Naive thymus-derived CD8-positive, alpha-beta T cell (primary cell): ENCODE measurements at regions not wholly inside any gene's neighbourhood (a gene's known extent, or its start where the extent isn't known, plus 50 kb on each side); places are given as distances from the start of the nearest gene placed in this dataset.

Source experiments
- ATAC-seq, 2 donors: fragments of 150-1000 bp; cut with Tn5 transposase in 1 of 2; sonication (Bioruptor Pico), chemical (Tn5 transposase) in 1 of 2; 1 replicate in 1 of 2; 2 replicates in 1 of 2; pipeline ENCODE4 v1.10.0; 2021; ENCODE audit warnings: mild to moderate bottlenecking in 2 of 2, moderate library complexity in 2 of 2
- POLR2A ChIA-PET: fragments of 350-600 bp; sonication (Branson Sonifier 250); formaldehyde crosslinking; loops from one replicate; lab custom pipeline; 2021; ENCODE audit warnings: antibody characterized with exemption; lab: Charles Lee
- DNase-seq, 10 donors: peaks; one replicate each; pipeline versions ENCODE4 v3.0.0 to v3.0.0-alpha.2; 2020 to 2022
- H3K27ac Mint-ChIP-seq, 10 donors: one replicate each; pipeline ENCODE4 v1.8.0; 2020 to 2022; ENCODE audit warnings: mild to moderate bottlenecking in 10 of 10, mixed read lengths in 10 of 10, moderate library complexity in 4 of 10, inconsistent platforms in 1 of 10
- H3K27me3 Mint-ChIP-seq, 5 donors: one replicate each; pipeline ENCODE4 v1.8.0; 2021 to 2022; ENCODE audit warnings: mixed read lengths in 5 of 5
- H3K36me3 Mint-ChIP-seq, 3 donors: one replicate each; pipeline ENCODE4 v1.8.0; 2020 to 2022; ENCODE audit warnings: mixed read lengths in 3 of 3, mild to moderate bottlenecking in 2 of 3, inconsistent platforms in 1 of 3
- H3K4me1 Mint-ChIP-seq, 4 donors: one replicate each; pipeline ENCODE4 v1.8.0; 2021 to 2022; ENCODE audit warnings: mixed read lengths in 4 of 4
- H3K4me3 Mint-ChIP-seq, 10 donors: one replicate each; pipeline ENCODE4 v1.8.0; 2020 to 2022; ENCODE audit warnings: mild to moderate bottlenecking in 10 of 10, mixed read lengths in 10 of 10, moderate library complexity in 6 of 10, inconsistent platforms in 1 of 10
- H3K9me3 Mint-ChIP-seq, 9 donors: one replicate each; pipeline ENCODE4 v1.8.0; 2020 to 2022; ENCODE audit warnings: mixed read lengths in 9 of 9, mild to moderate bottlenecking in 3 of 9, inconsistent platforms in 1 of 9, moderate library complexity in 1 of 9

GRCh38 chr13:78820541-78820940, 161.6 kb upstream of the OBI1 start:
- Mint-ChIP-seq H3K27ac (no peak overlapping the region), H3K4me1 (no peaks in the 10 kb centered on the region), H3K27me3 (peaks cover 2 to 9% (median 4%) of the 10 kb centered on the region in 5 donors), H3K4me3 (no peak overlapping the region), H3K9me3 (no peaks in the 10 kb centered on the region), H3K36me3 (no peaks in the 10 kb centered on the region)
- DNase-seq (no peak), ATAC-seq (no peak)
- POLR2A ChIA-PET: no interaction called here

DNA sequence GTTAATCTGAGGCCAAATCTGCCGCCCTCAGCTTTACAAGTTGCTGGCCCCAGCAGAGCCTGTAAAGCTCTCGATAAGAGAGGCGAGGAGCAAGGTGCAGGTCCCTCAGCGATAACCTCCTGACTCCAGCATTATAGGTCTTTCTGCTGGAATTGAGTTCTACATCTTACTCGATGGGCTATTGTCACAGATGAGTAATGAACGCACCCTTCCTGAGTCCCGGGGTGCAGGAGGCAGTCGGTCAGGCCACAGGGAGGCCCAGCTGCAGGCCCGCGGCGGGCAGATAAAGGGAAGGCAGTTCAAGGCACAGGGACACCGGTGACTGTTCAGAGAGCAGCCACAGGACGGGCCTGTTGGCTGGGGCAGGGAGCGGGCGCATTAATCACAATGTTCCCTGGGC, 157.6 kb upstream of the OBI1 start:
- H3K4me1 Mint-ChIP-seq: no peaks in the 10 kb centered on the region
- no peak overlapping the region for H3K4me3 Mint-ChIP-seq
- ATAC-seq (no peak), DNase-seq (no peak)
- H3K36me3 Mint-ChIP-seq: no peaks in the 10 kb centered on the region
- H3K27me3 Mint-ChIP-seq: peaks cover 3 to 16% (median 10%) of the 10 kb centered on the region in 5 donors
- POLR2A ChIA-PET: no interaction called here
- H3K27ac Mint-ChIP-seq: peak overlapping the region in 1 of 10 donors; percentile 73
- no peaks in the 10 kb centered on the region for H3K9me3 Mint-ChIP-seq

DNA sequence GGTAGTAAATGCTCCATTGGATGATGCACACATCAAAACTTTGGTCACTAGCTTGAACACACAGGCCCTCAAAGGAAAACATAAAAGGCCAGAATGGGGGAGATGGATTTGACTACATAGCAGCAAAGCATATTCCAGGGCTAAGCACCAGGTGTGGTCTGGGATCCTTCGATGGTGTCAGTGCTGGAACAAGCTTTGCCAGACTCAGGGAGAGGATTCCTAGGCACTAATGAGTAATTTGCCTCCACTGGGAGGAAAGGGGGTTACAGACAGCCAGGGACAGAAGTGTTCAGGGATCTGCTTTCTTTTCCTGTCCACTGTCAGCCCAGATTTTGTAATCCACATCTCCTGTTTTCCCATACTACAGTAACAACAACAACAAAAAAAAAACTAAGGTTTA, 157.2 kb upstream of the OBI1 start:
- no peak overlapping the region for H3K4me3 Mint-ChIP-seq
- POLR2A ChIA-PET: no interaction called here
- H3K36me3 Mint-ChIP-seq: no peaks in the 10 kb centered on the region
- no peak overlapping the region for H3K27ac Mint-ChIP-seq
- peaks cover 5 to 19% (median 12%) of the 10 kb centered on the region in 5 donors for H3K27me3 Mint-ChIP-seq
- ATAC-seq (no peak), DNase-seq (no peak)
- no peaks in the 10 kb centered on the region for H3K4me1 Mint-ChIP-seq
- no peaks in the 10 kb centered on the region for H3K9me3 Mint-ChIP-seq

GRCh38 chr13:78806457-78806856, 147.5 kb upstream of the OBI1 start:
- ATAC-seq: no peak
- H3K4me3 Mint-ChIP-seq: no peak overlapping the region
- POLR2A ChIA-PET: no interaction called here
- no peak for DNase-seq
- peaks cover 0 to 7% (median 0%) of the 10 kb centered on the region in 9 donors for H3K9me3 Mint-ChIP-seq
- peaks cover 0 to 4% (median 0%) of the 10 kb centered on the region in 3 donors for H3K36me3 Mint-ChIP-seq
- H3K4me1 Mint-ChIP-seq: no peaks in the 10 kb centered on the region
- H3K27me3 Mint-ChIP-seq: peaks cover 6 to 28% (median 13%) of the 10 kb centered on the region in 5 donors
- H3K27ac Mint-ChIP-seq: no peak overlapping the region

- peaks cover 0 to 7% (median 0%) of the 10 kb centered on the region in 9 donors for H3K9me3 Mint-ChIP-seq
- H3K27ac Mint-ChIP-seq: no peak overlapping the region
- DNase-seq: no peak
- ATAC-seq: no peak
- H3K36me3 Mint-ChIP-seq: peaks cover 0 to 4% (median 0%) of the 10 kb centered on the region in 3 donors
- H3K4me1 Mint-ChIP-seq: no peaks in the 10 kb centered on the region
- H3K27me3 Mint-ChIP-seq: peaks cover 4 to 23% (median 12%) of the 10 kb centered on the region in 5 donors
- POLR2A ChIA-PET: no interaction called here
- no peak overlapping the region for H3K4me3 Mint-ChIP-seq
These were observed 144.0 kb upstream of the OBI1 start for GRCh38 chr13:78802912-78803311.

DNA sequence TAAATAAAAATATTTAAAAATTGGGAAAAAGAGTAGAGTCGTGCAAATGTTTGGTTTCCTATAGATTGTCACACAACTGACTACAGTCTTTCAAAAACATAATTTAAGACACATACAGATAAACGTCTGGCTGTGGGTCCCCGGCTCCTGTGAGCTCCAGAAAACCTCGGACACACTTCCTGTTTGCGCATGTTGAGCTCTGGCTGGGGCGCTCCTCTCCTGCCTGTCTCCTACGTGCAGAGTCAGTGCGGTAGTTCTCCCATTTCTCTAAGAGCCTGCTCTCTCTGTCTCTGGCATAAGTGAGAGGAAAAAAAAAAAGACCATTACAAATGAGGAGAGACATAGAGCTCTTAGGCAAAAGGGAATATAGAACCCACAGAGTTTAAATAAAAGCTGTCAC, 128.2 kb upstream of the OBI1 start:
- Mint-ChIP-seq H3K36me3 (no peaks in the 10 kb centered on the region), H3K27me3 (peaks cover 4 to 11% (median 6%) of the 10 kb centered on the region in 5 donors), H3K27ac (no peak overlapping the region), H3K9me3 (no peaks in the 10 kb centered on the region), H3K4me1 (peaks cover 0 to 1% (median 0%) of the 10 kb centered on the region in 4 donors), H3K4me3 (no peak overlapping the region)
- DNase-seq: no peak
- no peak for ATAC-seq
- POLR2A ChIA-PET: no interaction called here

DNA sequence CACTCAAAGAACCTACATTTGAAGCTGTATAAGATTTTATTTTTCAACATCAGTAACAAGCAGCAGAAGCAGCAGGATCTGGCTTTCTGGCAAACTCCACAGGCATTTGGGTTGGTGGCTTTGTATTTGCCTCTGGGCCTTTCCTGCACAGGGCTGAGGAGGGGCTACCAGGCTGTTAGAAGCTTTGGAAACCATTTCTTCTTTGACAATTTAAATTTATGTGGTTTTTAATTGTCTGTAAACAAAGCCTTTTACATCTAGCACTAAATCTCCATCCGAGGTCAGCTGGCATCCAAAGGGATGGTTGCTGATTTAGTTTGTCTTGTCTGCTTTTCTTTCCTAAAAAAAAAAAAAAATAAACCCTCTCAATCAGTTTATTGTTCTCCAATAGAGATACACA, 127.5 kb upstream of the OBI1 start:
- POLR2A ChIA-PET: no interaction called here
- no peaks in the 10 kb centered on the region for H3K9me3 Mint-ChIP-seq
- no peak overlapping the region for H3K27ac Mint-ChIP-seq
- H3K4me1 Mint-ChIP-seq: peaks cover 0 to 1% (median 0%) of the 10 kb centered on the region in 4 donors
- H3K27me3 Mint-ChIP-seq: peaks cover 4 to 11% (median 8%) of the 10 kb centered on the region in 5 donors
- no peak overlapping the region for H3K4me3 Mint-ChIP-seq
- ATAC-seq (no peak), DNase-seq (no peak)
- no peaks in the 10 kb centered on the region for H3K36me3 Mint-ChIP-seq

- H3K4me3 Mint-ChIP-seq: no peak overlapping the region
- no peak overlapping the region for H3K27ac Mint-ChIP-seq
- POLR2A ChIA-PET: no interaction called here
- ATAC-seq (no peak), DNase-seq (no peak)
- H3K9me3 Mint-ChIP-seq: no peaks in the 10 kb centered on the region
- peaks cover 0 to 1% (median 0%) of the 10 kb centered on the region in 4 donors for H3K4me1 Mint-ChIP-seq
- H3K27me3 Mint-ChIP-seq: peaks cover 8 to 17% (median 10%) of the 10 kb centered on the region in 5 donors
- no peaks in the 10 kb centered on the region for H3K36me3 Mint-ChIP-seq
These were observed 126.8 kb upstream of the OBI1 start for GRCh38 chr13:78785764-78786163.

GRCh38 chr13:78784014-78784750, 125.2 kb upstream of the OBI1 start:
- ATAC-seq (no peak), DNase-seq (no peak)
- H3K4me1 Mint-ChIP-seq: peaks cover 0 to 1% (median 0%) of the 10 kb centered on the region in 4 donors
- H3K36me3 Mint-ChIP-seq: no peaks in the 10 kb centered on the region
- H3K27me3 Mint-ChIP-seq: peaks cover 8 to 27% (median 17%) of the 10 kb centered on the region in 5 donors
- no peaks in the 10 kb centered on the region for H3K9me3 Mint-ChIP-seq
- no peak overlapping the region for H3K27ac Mint-ChIP-seq
- H3K4me3 Mint-ChIP-seq: no peak overlapping the region
- POLR2A ChIA-PET: no interaction called here

DNA sequence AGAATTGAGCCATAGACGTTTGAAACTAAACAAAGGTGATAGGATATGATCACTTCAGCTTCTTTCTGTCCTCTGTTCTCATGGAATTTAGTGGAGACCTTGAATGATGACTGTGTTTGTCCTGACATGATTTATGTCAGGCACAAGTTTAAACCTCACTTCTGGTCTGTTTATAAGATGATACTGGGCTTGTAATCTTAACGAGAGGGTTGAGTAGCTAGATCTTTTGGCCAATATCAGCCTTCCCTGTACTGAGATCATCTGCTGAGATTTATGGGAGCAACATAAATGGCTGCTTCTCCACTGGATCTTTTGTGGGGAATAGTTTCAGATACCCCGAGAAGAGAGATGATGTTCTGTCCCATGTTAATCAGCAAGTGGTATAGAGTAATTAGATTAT, 121.8 kb upstream of the OBI1 start:
- Mint-ChIP-seq H3K27me3 (peaks cover 2 to 36% (median 13%) of the 10 kb centered on the region in 5 donors), H3K4me3 (no peak overlapping the region), H3K4me1 (no peaks in the 10 kb centered on the region), H3K27ac (no peak overlapping the region), H3K9me3 (no peaks in the 10 kb centered on the region), H3K36me3 (no peaks in the 10 kb centered on the region)
- DNase-seq: no peak
- ATAC-seq: no peak
- POLR2A ChIA-PET: no interaction called here

GRCh38 chr13:78779608-78780007, 120.7 kb upstream of the OBI1 start:
- Mint-ChIP-seq H3K27ac (no peak overlapping the region), H3K27me3 (peaks cover 2 to 36% (median 13%) of the 10 kb centered on the region in 5 donors), H3K4me1 (no peaks in the 10 kb centered on the region), H3K36me3 (no peaks in the 10 kb centered on the region), H3K4me3 (no peak overlapping the region), H3K9me3 (no peaks in the 10 kb centered on the region)
- ATAC-seq (no peak), DNase-seq (no peak)
- POLR2A ChIA-PET: no interaction called here

GRCh38 chr13:78777976-78778375, 119.0 kb upstream of the OBI1 start:
- no peak overlapping the region for H3K4me3 Mint-ChIP-seq
- H3K36me3 Mint-ChIP-seq: no peaks in the 10 kb centered on the region
- ATAC-seq: no peak
- no peaks in the 10 kb centered on the region for H3K4me1 Mint-ChIP-seq
- POLR2A ChIA-PET: no interaction called here
- DNase-seq: no peak
- peaks cover 2 to 36% (median 12%) of the 10 kb centered on the region in 5 donors for H3K27me3 Mint-ChIP-seq
- no peak overlapping the region for H3K27ac Mint-ChIP-seq
- no peaks in the 10 kb centered on the region for H3K9me3 Mint-ChIP-seq

DNA sequence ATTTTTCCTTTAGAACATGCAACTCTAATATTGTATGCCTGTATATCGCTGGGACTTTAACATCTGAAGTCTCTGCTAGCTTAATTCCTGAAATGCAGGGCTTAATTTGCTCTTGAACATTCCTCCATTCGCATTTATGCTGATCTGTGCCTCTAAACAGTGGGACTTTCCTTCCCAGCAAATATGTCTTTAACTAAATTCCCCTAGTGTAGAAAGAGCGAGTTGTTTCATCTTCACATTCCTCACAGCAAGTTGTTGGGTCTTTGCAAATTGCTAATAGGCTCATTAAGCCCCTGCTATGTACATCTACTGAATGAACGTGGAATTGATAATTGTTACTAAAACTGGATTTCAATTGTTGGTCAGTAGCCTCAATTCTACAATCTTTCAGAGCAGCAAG, 118.4 kb upstream of the OBI1 start:
- POLR2A ChIA-PET: no interaction called here
- H3K4me1 Mint-ChIP-seq: no peaks in the 10 kb centered on the region
- H3K36me3 Mint-ChIP-seq: no peaks in the 10 kb centered on the region
- DNase-seq (no peak), ATAC-seq (no peak)
- no peak overlapping the region for H3K27ac Mint-ChIP-seq
- H3K4me3 Mint-ChIP-seq: no peak overlapping the region
- H3K9me3 Mint-ChIP-seq: no peaks in the 10 kb centered on the region
- peaks cover 2 to 36% (median 12%) of the 10 kb centered on the region in 5 donors for H3K27me3 Mint-ChIP-seq

DNA sequence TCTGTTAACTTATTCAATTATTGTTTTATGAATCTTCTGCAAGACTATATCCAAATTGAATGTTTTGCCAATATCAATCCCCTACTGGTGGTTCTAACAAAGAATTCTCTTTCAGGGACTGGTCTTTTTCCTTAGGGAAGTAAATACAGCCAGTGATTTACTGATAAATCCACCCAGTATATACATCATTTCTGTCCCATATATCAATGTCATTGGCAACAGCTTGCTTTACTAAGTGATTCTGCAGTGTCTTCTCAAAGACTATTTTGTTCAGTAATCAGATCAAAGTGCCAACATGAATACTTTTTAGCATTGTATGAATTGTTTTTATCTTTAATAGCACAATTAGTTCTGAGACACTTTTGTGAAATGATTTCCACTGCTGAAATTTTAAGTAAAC, 114.0 kb upstream of the OBI1 start:
- Mint-ChIP-seq H3K27me3 (peaks cover under 1 to 8% (median 3%) of the 10 kb centered on the region in 5 donors), H3K27ac (no peak overlapping the region), H3K9me3 (no peaks in the 10 kb centered on the region), H3K4me1 (no peaks in the 10 kb centered on the region), H3K36me3 (no peaks in the 10 kb centered on the region), H3K4me3 (no peak overlapping the region)
- POLR2A ChIA-PET: no interaction called here
- DNase-seq: no peak
- no peak for ATAC-seq
